ENCODE measurements at regions not wholly inside any gene's neighbourhood (a gene's known extent, or its start where the extent isn't known, plus 50 kb on each side); places are given as distances from the start of the nearest gene placed in this dataset.

DNA sequence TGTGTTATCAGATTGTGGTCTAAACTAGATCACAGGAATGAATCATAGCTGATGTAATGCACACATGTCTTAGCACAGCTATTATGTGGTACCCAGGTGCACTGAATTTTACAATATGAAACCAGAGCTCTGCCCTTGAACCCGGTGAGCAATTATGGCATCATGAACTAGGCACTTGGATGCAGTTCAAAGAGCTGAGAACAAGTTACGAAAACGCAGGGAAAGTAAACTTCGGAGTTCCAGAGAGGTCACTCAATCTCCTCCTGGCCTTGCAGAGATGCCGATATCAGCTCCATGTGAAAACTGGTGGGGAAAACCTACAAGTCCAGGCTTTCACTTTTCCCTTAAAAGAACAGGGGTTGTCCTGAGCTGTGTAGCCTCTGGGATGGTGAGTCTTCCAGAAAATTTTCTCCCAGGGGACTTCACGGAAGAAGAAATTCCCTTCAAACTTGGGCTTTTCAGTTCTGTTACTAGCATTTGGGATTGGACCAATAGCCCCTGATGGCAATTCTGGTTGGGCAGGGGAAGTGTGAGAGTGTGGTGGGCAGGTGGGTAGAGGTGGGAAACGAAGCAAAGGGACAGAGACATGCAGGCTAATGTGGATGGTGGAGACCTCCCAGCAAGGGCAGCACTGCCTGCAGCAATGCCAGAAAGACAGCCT, 71.1 kb upstream of the SH3BP4 start:
- FAIRE-seq (no peak), DNase-seq (ENCODE audit: low read depth in 1 of 2, low spot score in 2 of 2) (no peak)
- H3K23ac ChIP-seq (ENCODE audit: insufficient read length) = no peak overlapping the region
- H2BK15ac ChIP-seq (ENCODE audit: low read length) = no peak overlapping the region
- no peak overlapping the region for H3K14ac ChIP-seq (ENCODE audit: insufficient read length)
- H3K27ac ChIP-seq (ENCODE audit: low read depth, low read length) = no peak overlapping the region
- no peak overlapping the region for H3K4ac ChIP-seq (replicated peaks; ENCODE audit: insufficient read length, low read depth, low read length)
- H2BK12ac ChIP-seq (ENCODE audit: low read depth, low read length) = no peak overlapping the region
- no peak overlapping the region for H3K4me3 ChIP-seq (ENCODE audit: extremely low read depth in 1 of 4, insufficient read depth in 2 of 4, low read depth in 3 of 4, low read length in 4 of 4)
- peak overlapping the region; percentile 47 for H4K91ac ChIP-seq (replicated peaks; ENCODE audit: insufficient read length, low read length)
- no peak overlapping the region for H3K56ac ChIP-seq (replicated peaks; ENCODE audit: insufficient read length, low read depth, low read length)
- no peak overlapping the region for H4K8ac ChIP-seq (ENCODE audit: extremely low read depth, insufficient read depth, low read length)
- no peaks in the 10 kb centered on the region for H3K9me3 ChIP-seq (ENCODE audit: insufficient read depth in 2 of 2, low read depth in 1 of 2, low read length in 1 of 2)
- H3K4me1 ChIP-seq (replicated peaks in 1 of 4; ENCODE audit: control insufficient read depth in 3 of 4, insufficient read depth in 4 of 4, low read length in 3 of 4) = peaks cover 0 to 3% (median 0%) of the 10 kb centered on the region in 4 experiments; a peak in 2 of 7 replicates
- H3K18ac ChIP-seq (ENCODE audit: extremely low read depth, low read length) = no peak overlapping the region
- H3K36me3 ChIP-seq (ENCODE audit: control insufficient read depth in 2 of 4, insufficient read depth in 4 of 4, low read length in 3 of 4) = no peaks in the 10 kb centered on the region
- WGBS, 2 experiments (ENCODE audit: extremely low coverage in 1 of 2, insufficient coverage in 1 of 2, insufficient read length in 1 of 2, insufficient replicate concordance in 2 of 2, low coverage in 1 of 2, low lambda C conversion rate in 2 of 2, missing lambda C conversion rate in 1 of 2) = 91% methylated on average over 7 of the region's 7 CpGs; no CpG with 5 or more reads in 1 of the 2 experiments
- peak overlapping the region; percentile 9 for H4K5ac ChIP-seq (ENCODE audit: insufficient read length, low read depth, low read length)
- no peaks in the 10 kb centered on the region for H3K79me1 ChIP-seq (ENCODE audit: low read depth, low read length)
- no peaks in the 10 kb centered on the region for H3K23me2 ChIP-seq (ENCODE audit: low read depth, low read length)
- no peak overlapping the region for H3K9ac ChIP-seq (replicated peaks in 1 of 4; ENCODE audit: extremely low read depth in 1 of 4, low read depth in 3 of 4, low read length in 3 of 4)
- no peak overlapping the region for H2BK120ac ChIP-seq (replicated peaks; ENCODE audit: low read depth, low read length)
- no peak overlapping the region for H2AFZ ChIP-seq (ENCODE audit: low read length)
- CTCF ChIA-PET (ENCODE audit: partially characterized antibody) = interaction anchor here (0.8 to 3.1 kb wide), 19 partner anchors 11 to 716 kb away, joined by 3 to 11 read pairs (median 4); no protein-coding TSS in a partner anchor
- H3K4me2 ChIP-seq (ENCODE audit: insufficient read depth in 1 of 2, low read depth in 2 of 2, low read length in 2 of 2) = no peak overlapping the region
- 0 out of 2 replicates have a peak overlapping the region, but pooled peaks have one; percentile 10 for H2BK20ac ChIP-seq (ENCODE audit: low read length)
- no peaks in the 10 kb centered on the region for H3K79me2 ChIP-seq (ENCODE audit: control insufficient read depth in 1 of 2, insufficient read depth in 2 of 2, low read length in 2 of 2)
- no peak overlapping the region for H2BK5ac ChIP-seq (ENCODE audit: low read depth, low read length)
- POLR2A ChIA-PET (ENCODE audit: partially characterized antibody) = no interaction called here
- TF ChIP-seq, protein P1, sequence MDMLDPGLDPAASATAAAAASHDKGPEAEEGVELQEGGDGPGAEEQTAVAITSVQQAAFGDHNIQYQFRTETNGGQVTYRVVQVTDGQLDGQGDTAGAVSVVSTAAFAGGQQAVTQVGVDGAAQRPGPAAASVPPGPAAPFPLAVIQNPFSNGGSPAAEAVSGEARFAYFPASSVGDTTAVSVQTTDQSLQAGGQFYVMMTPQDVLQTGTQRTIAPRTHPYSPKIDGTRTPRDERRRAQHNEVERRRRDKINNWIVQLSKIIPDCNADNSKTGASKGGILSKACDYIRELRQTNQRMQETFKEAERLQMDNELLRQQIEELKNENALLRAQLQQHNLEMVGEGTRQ (IDR thresholded peaks at IDR 0.05; ENCODE audit: low read length) = no peak
- TF ChIP-seq SRF (IDR thresholded peaks at IDR 0.05; ENCODE audit: low read depth, low read length) (no peak), BACH1 (IDR thresholded peaks at IDR 0.05; ENCODE audit: low read length) (no peak), TAF7 (optimal IDR thresholded peaks at IDR 0.05; ENCODE audit: borderline replicate concordance, low read depth, low read length) (no peak), CEBPB (IDR thresholded peaks at IDR 0.05; ENCODE audit: low read depth, low read length) (no peak), HDAC6 (IDR thresholded peaks at IDR 0.05; ENCODE audit: low read depth, low read length) (no peak), TEAD4 (IDR thresholded peaks at IDR 0.05; ENCODE audit: low read depth, low read length) (no peak), GABPA (IDR thresholded peaks at IDR 0.05; ENCODE audit: borderline replicate concordance, insufficient read depth, low read length) (no peak), PHF8 (conservative IDR thresholded peaks at IDR 0.05; ENCODE audit: low read depth, low read length) (no peak), GTF2F1 (IDR thresholded peaks at IDR 0.05; ENCODE audit: borderline replicate concordance, low read depth, low read length) (no peak), ASH2L (IDR thresholded peaks at IDR 0.05; ENCODE audit: low read length) (no peak)
- no peaks in the 10 kb centered on the region for H4K20me1 ChIP-seq (replicated peaks in 1 of 2; ENCODE audit: control insufficient read depth in 1 of 2, insufficient read depth in 2 of 2, low read length in 2 of 2)
- no peaks in the 10 kb centered on the region for H3K27me3 ChIP-seq (replicated peaks in 1 of 4; ENCODE audit: control insufficient read depth in 3 of 4, extremely low read depth in 1 of 4, insufficient read depth in 3 of 4, low read length in 3 of 4)
- H2AK5ac ChIP-seq (ENCODE audit: low read depth, low read length) = no peak overlapping the region
